Thyroid gland (tissue), 4 donors: ENCODE measurements at regions not wholly inside any gene's neighbourhood (a gene's known extent, or its start where the extent isn't known, plus 50 kb on each side); places are given as distances from the start of the nearest gene placed in this dataset.
"Not testable (repeated sequence)": the region's sequence is repeated elsewhere in the genome, so short reads cannot be mapped to it uniquely, and the experiment has no call there.

Source experiments
- CTCF ChIP-seq, 6 experiments: fragments of 200-600 bp in 3 of 6; fragments of 450-650 bp in 3 of 6; sonication (generic) in 3 of 6; IDR thresholded peaks; one replicate each; pipeline ENCODE4 v1.5.1; 2016 to 2019; ENCODE audit warnings: antibody characterized with exemption in 6 of 6, mild to moderate bottlenecking in 2 of 6, inconsistent platforms in 1 of 6, moderate library complexity in 1 of 6
- POLR2A ChIP-seq, 2 donors: fragments of 450-650 bp; IDR thresholded peaks; one replicate each; pipeline ENCODE4 v1.6.1; 2017; ENCODE audit warnings: antibody characterized with exemption in 2 of 2, mild to moderate bottlenecking in 2 of 2, moderate library complexity in 1 of 2

GRCh38 chr20:25868650-25868979 lies 172.0 kb upstream of the ZNF337 start:
- not testable (repeated sequence) for TF ChIP-seq CTCF, POLR2A (IDR thresholded peaks at IDR 0.05)
